ENCODE measurements at regions not wholly inside any gene's neighbourhood (a gene's known extent, or its start where the extent isn't known, plus 50 kb on each side); places are given as distances from the start of the nearest gene placed in this dataset.

DNA sequence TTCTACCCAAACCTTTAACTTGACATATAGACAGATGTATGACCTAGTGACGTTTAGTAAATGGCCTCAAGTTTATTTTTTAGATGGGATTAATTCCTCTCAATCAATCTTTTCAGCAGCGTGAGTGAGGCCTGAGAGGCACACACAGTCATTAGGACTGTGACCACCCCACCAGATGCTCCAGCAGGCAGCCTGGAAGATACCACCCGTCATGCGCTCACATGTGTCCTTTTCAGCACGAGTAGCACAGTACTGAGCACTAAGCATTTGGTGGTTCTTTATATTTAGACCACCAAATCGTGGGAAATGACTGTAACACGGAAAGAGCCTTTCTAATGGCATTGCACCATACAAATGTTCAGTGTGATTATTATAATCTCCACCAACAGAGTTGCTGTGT lies 354.6 kb upstream of the DDI1 start:
- TF ChIP-seq Cebpa-rat (IDR thresholded peaks at IDR 0.05), result no peak
- H3K36me3 ChIP-seq, result no peaks in the 10 kb centered on the region
- H3K9ac ChIP-seq, result no peak overlapping the region
- H3K4me3 ChIP-seq, result no peak overlapping the region
- H3K4me2 ChIP-seq, result no peak overlapping the region
- peaks cover 10% of the 10 kb centered on the region; the same call in 1 of the 2 replicates for H3K4me1 ChIP-seq
- H4K20me1 ChIP-seq, result no peaks in the 10 kb centered on the region
- no peaks in the 10 kb centered on the region for H3K27me3 ChIP-seq
- no peak overlapping the region for H3K27ac ChIP-seq
- no peaks in the 10 kb centered on the region for H3K9me3 ChIP-seq

DNA sequence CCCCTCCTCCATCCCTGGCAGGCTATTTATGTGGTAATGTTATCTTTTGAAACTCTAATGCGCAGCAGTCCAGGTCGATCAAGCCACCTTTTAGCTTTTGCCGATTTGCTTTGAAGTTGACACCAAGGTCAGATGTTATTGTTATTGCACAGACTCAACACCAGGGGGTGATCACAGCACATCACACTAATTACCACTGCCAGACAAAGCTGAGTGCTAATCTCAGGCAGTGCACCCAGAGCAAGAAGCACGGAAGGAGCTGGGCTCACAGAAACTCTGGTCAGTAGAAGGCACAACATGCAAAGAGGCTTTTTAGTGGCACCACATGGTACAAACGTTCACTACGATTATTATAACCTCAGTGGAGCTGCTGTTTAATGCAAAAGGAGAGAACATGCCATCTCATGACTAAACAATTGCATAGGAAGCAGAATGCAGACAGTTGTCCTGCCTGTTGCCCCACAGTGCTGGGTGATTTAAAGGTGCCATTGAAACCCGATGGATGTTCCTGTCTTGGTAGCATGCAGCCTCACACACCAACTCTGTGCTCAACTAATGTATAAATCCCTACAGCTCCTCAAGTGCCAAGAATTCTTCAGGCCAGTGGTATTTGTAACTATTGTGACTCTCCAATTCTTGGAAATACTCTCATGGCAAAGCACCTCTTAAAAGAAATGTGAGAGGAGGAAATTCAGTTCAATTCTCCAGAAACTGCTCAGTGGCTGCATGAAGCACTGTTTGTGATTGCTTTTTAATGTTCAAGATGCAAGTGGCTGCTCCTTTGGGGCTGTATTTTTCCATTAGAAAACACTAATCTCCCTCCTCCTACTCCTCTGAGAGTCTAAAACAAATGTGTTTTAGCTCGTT lies 353.9 kb upstream of the DDI1 start:
- TF ChIP-seq Cebpa-rat (IDR thresholded peaks at IDR 0.05), result no peak
- Histone ChIP-seq H3K4me2 (no peak overlapping the region), H3K27ac (no peak overlapping the region)

DNA sequence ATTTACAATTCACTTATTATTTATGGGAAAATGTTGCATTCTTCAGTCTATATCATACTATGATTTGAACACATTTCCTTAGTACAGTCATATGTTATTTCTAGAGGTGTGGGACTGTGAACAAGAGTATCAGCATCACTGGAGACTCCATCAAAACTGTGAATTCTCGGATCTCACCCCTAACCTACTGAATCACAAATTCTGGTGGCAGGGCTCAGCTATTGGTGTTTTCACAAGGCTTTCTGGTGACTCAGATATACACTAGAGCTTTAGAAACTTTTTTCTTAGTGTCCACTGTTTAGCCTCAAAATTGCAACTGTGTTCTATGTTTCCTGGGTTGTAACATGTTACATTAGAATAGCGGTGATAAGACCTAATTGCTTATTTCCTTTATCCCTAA lies 352.9 kb upstream of the DDI1 start:
- H3K9ac ChIP-seq, result no peak overlapping the region
- peaks cover 10% of the 10 kb centered on the region; the same call in 1 of the 2 replicates for H3K4me1 ChIP-seq

More for the DNA sequence above, 353.9 kb upstream of the DDI1 start:
- no peak overlapping the region for H3K9ac ChIP-seq
- no peaks in the 10 kb centered on the region for H3K27me3 ChIP-seq
- H3K9me3 ChIP-seq, result no peaks in the 10 kb centered on the region
- no peak overlapping the region for H3K4me3 ChIP-seq
- no peaks in the 10 kb centered on the region for H4K20me1 ChIP-seq
- H3K4me1 ChIP-seq, result peaks cover 10% of the 10 kb centered on the region; the same call in 1 of the 2 replicates
- no peaks in the 10 kb centered on the region for H3K36me3 ChIP-seq

DNA sequence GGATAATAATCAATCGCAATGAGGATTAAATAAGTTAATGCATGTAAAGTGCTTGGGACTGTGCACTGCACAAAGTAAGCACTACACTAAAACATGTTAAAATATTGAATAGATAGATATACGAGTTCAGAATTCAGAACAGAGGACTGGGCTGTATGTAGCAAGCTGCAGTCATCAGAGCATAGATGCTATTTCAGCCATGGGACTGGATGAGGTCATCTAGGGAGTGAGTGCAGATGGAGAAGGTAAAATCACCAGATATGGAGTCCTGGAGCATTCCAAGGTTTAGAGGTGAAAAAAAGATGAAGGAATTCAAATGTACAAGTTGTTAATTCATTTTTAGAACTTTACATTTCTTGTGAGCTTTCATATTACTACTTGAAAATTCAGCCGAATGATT lies 347.5 kb upstream of the DDI1 start:
- no peaks in the 10 kb centered on the region for H3K9me3 ChIP-seq
- H3K36me3 ChIP-seq, result no peaks in the 10 kb centered on the region
- H3K27ac ChIP-seq, result no peak overlapping the region
- no peaks in the 10 kb centered on the region for H3K4me1 ChIP-seq
- H3K4me2 ChIP-seq, result no peak overlapping the region
- H3K4me3 ChIP-seq, result no peak overlapping the region
- no peak overlapping the region for H3K9ac ChIP-seq
- H3K27me3 ChIP-seq, result no peaks in the 10 kb centered on the region
- no peak for TF ChIP-seq Cebpa-rat (IDR thresholded peaks at IDR 0.05)
- H4K20me1 ChIP-seq, result no peaks in the 10 kb centered on the region

More for the DNA sequence above, 352.9 kb upstream of the DDI1 start:
- H3K4me3 ChIP-seq, result no peak overlapping the region
- no peak for TF ChIP-seq Cebpa-rat (IDR thresholded peaks at IDR 0.05)
- no peaks in the 10 kb centered on the region for H4K20me1 ChIP-seq
- H3K27ac ChIP-seq, result no peak overlapping the region
- H3K4me2 ChIP-seq, result no peak overlapping the region
- H3K9me3 ChIP-seq, result no peaks in the 10 kb centered on the region
- H3K27me3 ChIP-seq, result no peaks in the 10 kb centered on the region
- H3K36me3 ChIP-seq, result no peaks in the 10 kb centered on the region

DNA sequence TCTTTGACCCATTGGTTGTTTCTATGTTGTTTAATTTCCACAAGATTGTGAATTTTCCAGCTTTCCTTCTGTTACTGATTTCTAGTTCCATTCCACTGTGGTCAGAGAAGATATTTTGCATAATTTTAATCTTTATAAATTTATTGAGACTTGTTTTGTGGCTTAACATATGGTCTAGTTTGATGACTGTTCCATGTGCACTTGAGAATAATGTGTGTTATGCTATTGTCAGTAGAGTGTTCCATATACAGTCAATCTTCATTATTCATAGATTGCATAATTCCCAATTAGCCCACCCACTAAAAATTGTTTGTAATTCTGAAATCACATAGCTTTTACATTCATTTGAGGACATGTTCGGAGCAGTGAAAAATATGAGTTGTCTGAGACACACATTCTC lies 346.1 kb upstream of the DDI1 start:
- Histone ChIP-seq H3K27me3 (no peaks in the 10 kb centered on the region), H3K4me1 (no peaks in the 10 kb centered on the region), H4K20me1 (no peaks in the 10 kb centered on the region), H3K9ac (no peak overlapping the region), H3K4me2 (no peak overlapping the region), H3K36me3 (no peaks in the 10 kb centered on the region), H3K4me3 (no peak overlapping the region), H3K27ac (no peak overlapping the region), H3K9me3 (no peaks in the 10 kb centered on the region)
- TF ChIP-seq Cebpa-rat (IDR thresholded peaks at IDR 0.05), result no peak

DNA sequence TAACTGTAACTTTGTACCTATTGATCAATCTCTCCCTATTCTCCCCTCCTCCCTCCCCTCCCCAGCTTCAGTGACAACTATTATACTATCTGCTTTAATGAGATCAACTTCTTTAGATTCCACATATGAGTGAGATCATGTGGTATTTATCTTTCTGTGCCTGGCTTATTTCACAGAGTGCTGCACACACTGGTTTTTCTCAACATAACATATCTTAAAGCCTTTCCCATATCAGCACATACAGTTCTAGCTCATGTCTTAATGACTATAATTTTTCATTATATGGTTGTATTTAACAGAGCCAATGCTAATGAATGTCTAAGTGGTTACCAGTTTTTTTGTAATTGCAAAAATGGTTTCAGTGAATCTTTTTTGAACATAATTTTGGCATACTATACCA lies 340.3 kb upstream of the DDI1 start:
- Histone ChIP-seq H3K4me1 (no peaks in the 10 kb centered on the region), H4K20me1 (no peaks in the 10 kb centered on the region), H3K4me2 (no peak overlapping the region), H3K9me3 (0 out of 2 replicates have a peak, but pooled peaks cover 4% of the 10 kb centered on the region), H3K27me3 (no peaks in the 10 kb centered on the region), H3K4me3 (no peak overlapping the region), H3K9ac (no peak overlapping the region), H3K27ac (no peak overlapping the region), H3K36me3 (no peaks in the 10 kb centered on the region)
- no peak for TF ChIP-seq Cebpa-rat (IDR thresholded peaks at IDR 0.05)

DNA sequence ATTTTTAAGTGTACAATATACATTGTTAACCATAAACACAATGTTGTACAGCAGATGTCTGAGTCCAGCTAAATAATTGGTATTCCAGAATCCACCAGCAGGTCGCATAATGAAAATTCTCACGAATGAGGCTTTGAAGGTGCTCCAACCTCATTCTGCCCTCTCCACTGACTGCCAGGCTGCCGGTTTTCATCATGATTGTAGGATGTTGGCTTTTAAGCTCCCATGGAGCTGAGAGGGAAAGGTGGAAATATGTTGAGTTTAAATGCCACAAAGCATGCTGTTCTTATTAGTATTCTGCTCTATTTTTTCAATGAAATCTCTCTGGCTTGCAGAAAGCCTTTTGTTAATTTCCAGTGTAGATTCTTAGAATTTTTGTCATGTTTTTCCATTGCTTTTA lies 337.2 kb upstream of the DDI1 start:
- H3K36me3 ChIP-seq, result no peaks in the 10 kb centered on the region
- TF ChIP-seq Cebpa-rat (IDR thresholded peaks at IDR 0.05), result no peak
- H3K27ac ChIP-seq, result no peak overlapping the region
- H4K20me1 ChIP-seq, result no peaks in the 10 kb centered on the region
- H3K4me1 ChIP-seq, result no peaks in the 10 kb centered on the region
- no peak overlapping the region for H3K4me3 ChIP-seq
- no peak overlapping the region for H3K9ac ChIP-seq
- no peak overlapping the region for H3K4me2 ChIP-seq
- 0 out of 2 replicates have a peak, but pooled peaks cover 4% of the 10 kb centered on the region for H3K9me3 ChIP-seq
- no peaks in the 10 kb centered on the region for H3K27me3 ChIP-seq

DNA sequence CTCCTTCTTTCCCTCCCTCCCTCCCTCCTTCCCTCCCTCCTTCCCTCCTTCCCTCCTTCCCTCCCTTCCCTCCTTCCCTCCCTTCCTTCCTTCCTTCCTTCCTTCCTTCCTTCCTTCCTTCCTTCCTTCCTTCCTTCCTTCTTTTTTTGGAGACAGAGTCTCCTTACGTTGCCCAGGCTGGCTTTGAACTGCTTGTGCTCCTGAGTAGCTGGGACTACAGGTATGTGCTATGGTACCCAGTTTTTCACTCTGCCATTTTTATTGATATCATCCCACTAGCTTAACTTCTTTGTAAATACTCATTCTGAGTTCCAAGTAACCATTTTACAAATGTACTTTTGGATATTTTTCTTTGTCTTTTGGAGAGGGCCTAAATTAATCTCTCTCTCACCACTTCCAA lies 336.8 kb upstream of the DDI1 start:
- no peak for TF ChIP-seq Cebpa-rat (IDR thresholded peaks at IDR 0.05)
- Histone ChIP-seq H3K9ac (no peak overlapping the region), H4K20me1 (no peaks in the 10 kb centered on the region), H3K4me3 (no peak overlapping the region), H3K4me2 (no peak overlapping the region), H3K27ac (no peak overlapping the region), H3K9me3 (0 out of 2 replicates have a peak, but pooled peaks cover 4% of the 10 kb centered on the region), H3K36me3 (no peaks in the 10 kb centered on the region), H3K4me1 (no peaks in the 10 kb centered on the region), H3K27me3 (no peaks in the 10 kb centered on the region)

DNA sequence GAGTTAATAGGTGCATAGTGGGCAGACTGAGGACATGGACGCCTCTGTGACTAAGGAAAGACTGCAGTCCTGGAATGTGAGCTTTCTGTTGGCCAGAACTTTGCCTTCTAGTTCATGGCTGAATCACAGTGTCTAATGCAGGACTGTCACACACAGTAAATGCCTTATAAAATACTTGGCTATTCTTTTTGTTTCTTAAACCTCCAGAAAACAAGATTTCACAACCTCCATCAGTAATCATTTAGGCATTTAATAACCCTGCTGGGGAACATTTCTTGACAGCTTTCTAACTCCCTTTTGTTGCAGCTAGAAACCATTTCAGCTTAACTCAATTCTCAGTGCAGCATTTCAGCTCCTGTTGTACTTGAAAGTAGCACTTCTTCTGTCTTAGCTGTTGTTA lies 335.8 kb upstream of the DDI1 start:
- H3K9me3 ChIP-seq, result 0 out of 2 replicates have a peak, but pooled peaks cover 4% of the 10 kb centered on the region
- H3K36me3 ChIP-seq, result no peaks in the 10 kb centered on the region
- H4K20me1 ChIP-seq, result no peaks in the 10 kb centered on the region
- H3K4me2 ChIP-seq, result no peak overlapping the region
- no peaks in the 10 kb centered on the region for H3K27me3 ChIP-seq
- H3K27ac ChIP-seq, result no peak overlapping the region
- H3K4me1 ChIP-seq, result no peaks in the 10 kb centered on the region
- H3K4me3 ChIP-seq, result no peak overlapping the region
- no peak overlapping the region for H3K9ac ChIP-seq
- no peak for TF ChIP-seq Cebpa-rat (IDR thresholded peaks at IDR 0.05)

DNA sequence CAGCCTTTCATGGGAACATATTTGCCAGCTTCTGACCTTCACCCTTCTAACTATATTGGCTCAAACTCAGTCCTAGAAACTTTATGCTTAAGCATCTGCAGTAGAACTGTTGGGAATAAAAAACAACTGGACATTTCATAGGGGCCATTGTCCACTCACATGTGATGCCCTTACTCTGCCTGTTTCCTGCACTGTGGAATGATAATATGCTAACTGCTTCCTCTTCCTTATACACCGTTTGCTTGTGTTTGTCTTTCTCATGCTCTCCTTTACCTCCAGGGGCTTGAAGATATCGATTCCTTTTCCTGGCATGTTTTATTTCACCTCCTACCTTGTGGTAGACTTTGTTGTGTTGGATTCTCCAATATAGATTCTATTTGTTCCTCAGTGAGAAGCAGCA lies 333.0 kb upstream of the DDI1 start:
- no peak overlapping the region for H3K4me3 ChIP-seq
- no peak overlapping the region for H3K27ac ChIP-seq
- no peak for TF ChIP-seq Cebpa-rat (IDR thresholded peaks at IDR 0.05)

More for the DNA sequence above, 333.0 kb upstream of the DDI1 start:
- Histone ChIP-seq H4K20me1 (no peaks in the 10 kb centered on the region), H3K4me1 (no peaks in the 10 kb centered on the region), H3K9ac (no peak overlapping the region), H3K4me2 (no peak overlapping the region), H3K27me3 (no peaks in the 10 kb centered on the region), H3K36me3 (no peaks in the 10 kb centered on the region), H3K9me3 (no peaks in the 10 kb centered on the region)
